ENCODE measurements at regions not wholly inside any gene's neighbourhood (a gene's known extent, or its start where the extent isn't known, plus 50 kb on each side); places are given as distances from the start of the nearest gene placed in this dataset.

- TF ChIP-seq POLR2A (IDR thresholded peaks at IDR 0.05; ENCODE audit: low read depth, low read length): no peak
- TF ChIP-seq MXI1 (IDR thresholded peaks at IDR 0.05; ENCODE audit: borderline replicate concordance, low read depth, low read length): no peak
- TF ChIP-seq CTCF (conservative IDR thresholded peaks at IDR 0.05; ENCODE audit: low read depth, low read length): no peak
- no peak for TF ChIP-seq RAD21 (IDR thresholded peaks at IDR 0.05; ENCODE audit: low read length)
Measured at GRCh38 chr3:42031808-42032480, 59.2 kb upstream of the TRAK1 start.
